Stimulated activated CD8-positive, alpha-beta memory T cell treated with anti-CD3 and anti-CD28 coated beads, Interleukin-7, amount 100 ng/mL, for 48 hours (primary cell): ENCODE measurements at regions not wholly inside any gene's neighbourhood (a gene's known extent, or its start where the extent isn't known, plus 50 kb on each side); places are given as distances from the start of the nearest gene placed in this dataset.
"Not testable (repeated sequence)": the region's sequence is repeated elsewhere in the genome, so short reads cannot be mapped to it uniquely, and the experiment has no call there.

Experiments
- DNase-seq, 2 donors: peaks; one replicate each; pipeline ENCODE4 v3.0.0-alpha.2; 2020; ENCODE audit warnings: low read depth in 1 of 2; ENCODE audit errors: extremely low read depth in 1 of 2

DNA sequence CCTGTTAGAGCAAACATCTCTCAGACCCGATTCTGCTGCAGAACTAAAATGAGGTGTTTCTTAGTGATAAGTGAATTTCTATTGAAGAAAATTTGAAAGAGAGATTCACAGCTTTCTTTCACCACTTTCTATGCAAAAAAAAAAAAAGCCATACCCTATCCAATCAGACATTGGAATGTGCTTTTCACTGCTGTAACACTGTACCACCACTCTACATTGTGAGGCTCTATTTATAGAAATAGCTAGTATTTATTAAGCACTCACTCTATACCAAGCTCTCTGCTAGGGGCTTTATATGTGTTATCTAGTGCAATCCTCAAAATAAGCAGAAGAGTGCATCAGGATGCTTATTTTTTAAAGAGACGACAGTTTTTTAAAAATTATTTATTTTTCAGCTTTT is 580.6 kb upstream of the VRK2 start:
- DNase-seq: no peak

DNA sequence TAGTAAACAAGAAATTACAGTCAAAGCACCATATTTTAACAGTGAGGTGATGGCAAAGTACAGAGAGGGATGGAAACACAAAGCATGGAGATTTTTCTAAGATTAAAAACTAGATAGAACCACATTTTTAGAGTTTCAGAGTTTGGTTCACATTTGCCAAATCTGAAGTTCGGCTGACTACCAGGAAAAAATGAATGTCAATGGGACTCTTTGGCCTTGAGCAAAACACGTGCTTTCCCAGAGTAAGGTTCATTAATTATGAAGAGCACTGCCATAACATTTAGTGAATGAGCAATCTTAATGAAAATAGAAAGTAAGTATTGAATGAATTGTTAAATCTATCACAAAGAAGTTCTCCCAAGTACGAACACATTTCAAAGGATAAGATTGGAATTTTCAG is 571.2 kb upstream of the VRK2 start:
- no peak for DNase-seq

- DNase-seq: no peak
Measured at GRCh38 chr2:57479981-57480380, 566.6 kb upstream of the VRK2 start.

- no peak for DNase-seq
Measured at GRCh38 chr2:57488061-57488460, 558.5 kb upstream of the VRK2 start.

DNA sequence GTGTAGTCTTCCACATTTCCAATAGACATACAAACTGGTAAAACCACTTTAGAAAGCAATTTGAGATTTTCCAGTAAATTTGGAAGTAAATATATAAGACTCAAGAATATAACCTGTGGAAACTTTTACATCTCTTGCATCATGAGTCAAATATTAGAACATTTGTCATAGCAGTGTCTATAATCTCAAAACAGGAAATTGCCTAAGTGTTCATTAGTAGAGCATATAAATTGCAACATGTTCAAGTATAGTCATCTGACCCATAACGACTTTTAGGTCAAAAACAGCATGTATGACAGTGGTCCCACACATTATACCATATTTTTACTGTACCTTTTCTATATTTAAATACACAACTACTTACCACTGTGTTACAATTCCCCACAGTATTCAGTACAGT is 555.9 kb upstream of the VRK2 start:
- no peak for DNase-seq

DNA sequence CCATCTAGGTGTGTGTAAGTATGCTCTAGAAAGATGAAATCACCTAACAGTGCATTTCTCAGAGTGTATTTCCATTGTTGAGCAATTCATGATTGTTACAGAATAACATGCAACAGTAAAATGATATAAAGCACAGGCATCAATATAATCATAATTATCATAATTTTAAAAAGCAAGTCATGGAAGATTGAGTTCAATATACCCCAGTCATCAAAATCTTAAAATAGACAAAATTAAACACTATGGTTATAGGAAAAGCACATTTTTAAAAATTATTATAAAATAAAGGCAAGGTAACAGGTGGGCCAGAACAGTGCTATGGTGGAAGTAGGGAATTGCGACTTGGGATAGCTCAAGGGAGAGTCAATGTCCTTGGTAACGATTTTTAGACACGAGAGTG is 555.4 kb upstream of the VRK2 start:
- no peak for DNase-seq

DNA sequence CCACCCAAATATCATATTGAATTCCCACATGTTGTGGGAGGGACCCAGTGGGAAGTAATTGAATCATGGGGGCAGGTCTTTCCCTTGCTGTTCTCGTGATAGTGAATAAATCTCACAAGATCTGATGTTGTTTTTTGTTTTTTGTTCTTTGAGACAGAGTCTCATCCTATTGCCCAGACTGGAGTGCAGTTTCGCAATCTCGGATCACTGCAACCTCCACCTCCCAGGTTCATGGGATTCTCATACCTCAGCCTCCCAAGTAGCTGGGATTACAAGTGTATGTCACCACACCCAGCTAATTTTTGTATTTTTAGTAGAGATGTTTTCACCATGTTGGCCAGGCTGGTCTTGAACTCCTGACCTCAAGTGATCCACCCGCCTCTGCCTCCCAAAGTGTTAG is 552.6 kb upstream of the VRK2 start:
- not testable (repeated sequence) for DNase-seq

DNA sequence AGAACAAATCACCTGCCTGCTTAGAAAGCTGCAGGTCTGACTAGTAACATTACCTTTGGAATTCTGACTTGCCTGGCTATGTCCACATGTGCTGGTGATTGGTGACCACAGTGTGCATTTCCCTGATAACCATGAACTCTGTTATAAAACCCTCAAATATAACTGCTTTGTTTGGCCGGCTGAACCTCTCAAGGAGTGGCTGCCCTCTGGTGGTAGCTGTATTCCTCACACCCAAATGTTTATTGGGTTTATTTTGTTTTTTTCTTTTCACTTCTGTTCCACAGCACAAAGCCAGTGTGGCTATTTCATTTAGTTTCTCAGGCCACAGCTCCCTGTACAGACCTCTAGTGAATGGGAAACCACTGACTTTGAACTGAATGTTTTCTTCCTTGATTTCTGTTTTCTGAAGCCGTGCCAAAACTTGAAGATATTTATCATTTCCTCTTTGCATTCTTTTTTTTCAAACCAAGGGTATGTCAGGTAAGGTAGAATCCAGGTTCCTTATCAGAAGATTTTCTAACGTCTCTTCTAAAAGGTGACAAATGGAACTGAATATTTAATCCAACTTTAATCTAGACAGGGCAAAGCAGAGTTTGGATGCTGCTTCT is 549.0 kb upstream of the VRK2 start:
- peak in 1 of 2 donors; percentile 14 for DNase-seq

DNA sequence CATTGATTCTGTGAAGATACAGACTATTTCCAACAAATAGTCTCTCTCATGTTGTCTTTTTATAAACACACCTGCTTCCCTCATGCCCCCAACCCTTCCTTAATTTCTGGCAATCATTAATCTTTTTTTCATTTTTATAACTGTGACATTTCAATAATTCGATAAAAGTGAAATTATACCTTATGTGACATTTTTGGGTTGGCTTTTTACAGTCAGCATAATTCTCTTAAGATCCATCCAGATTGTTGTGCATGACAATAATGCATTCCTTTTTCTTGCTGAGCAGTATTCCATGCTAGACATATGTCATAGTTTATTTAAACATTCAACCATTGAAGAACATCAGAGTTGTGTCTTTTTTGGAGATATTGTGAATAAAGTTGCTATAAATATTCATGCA is 541.8 kb upstream of the VRK2 start:
- no peak for DNase-seq

- DNase-seq: no peak
Measured at GRCh38 chr2:57509189-57509588, 537.4 kb upstream of the VRK2 start.

DNA sequence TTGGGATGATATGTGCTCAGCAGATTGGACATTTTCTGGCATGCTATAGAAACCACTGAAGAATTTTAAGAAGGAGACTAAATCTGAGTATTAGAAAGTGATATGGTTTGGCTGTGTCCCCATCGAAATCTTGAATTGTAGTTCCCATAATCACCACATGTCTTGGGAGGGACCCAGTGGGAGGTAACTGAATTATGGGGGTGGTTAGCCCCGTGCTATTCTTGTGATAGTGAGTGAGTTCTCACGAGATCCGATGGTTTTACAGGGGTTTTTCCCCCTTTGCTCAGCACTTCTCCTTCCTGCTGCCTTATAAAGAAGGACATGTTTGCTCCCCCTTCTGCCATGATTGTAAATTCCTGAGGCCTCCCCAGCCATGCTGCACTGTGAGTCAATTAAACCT is 535.9 kb upstream of the VRK2 start:
- no peak for DNase-seq

- DNase-seq: no peak
Measured at GRCh38 chr2:57515366-57515765, 531.2 kb upstream of the VRK2 start.

GRCh38 chr2:57516698-57517340 is 529.8 kb upstream of the VRK2 start:
- no peak for DNase-seq

GRCh38 chr2:57523304-57523703 is 523.3 kb upstream of the VRK2 start:
- DNase-seq: no peak

DNA sequence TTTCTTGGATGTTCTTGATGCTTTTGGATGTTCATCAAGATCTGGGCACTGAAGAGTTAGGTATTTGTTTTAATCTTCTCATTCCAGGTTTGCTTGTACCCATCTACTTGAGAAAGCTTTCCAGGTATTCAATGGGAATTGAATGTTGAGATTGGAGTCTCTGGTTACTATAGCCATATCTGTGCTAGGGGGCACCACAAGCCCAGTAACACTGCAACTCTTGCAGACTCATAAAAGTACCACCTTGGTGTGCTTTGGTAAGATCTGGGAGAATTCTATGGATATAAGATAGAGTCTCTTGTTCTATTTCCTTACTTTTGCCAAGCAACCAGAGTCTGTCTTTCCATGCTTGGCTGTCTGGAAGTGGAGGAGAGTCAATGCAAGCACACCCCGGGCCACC is 518.9 kb upstream of the VRK2 start:
- no peak for DNase-seq

DNA sequence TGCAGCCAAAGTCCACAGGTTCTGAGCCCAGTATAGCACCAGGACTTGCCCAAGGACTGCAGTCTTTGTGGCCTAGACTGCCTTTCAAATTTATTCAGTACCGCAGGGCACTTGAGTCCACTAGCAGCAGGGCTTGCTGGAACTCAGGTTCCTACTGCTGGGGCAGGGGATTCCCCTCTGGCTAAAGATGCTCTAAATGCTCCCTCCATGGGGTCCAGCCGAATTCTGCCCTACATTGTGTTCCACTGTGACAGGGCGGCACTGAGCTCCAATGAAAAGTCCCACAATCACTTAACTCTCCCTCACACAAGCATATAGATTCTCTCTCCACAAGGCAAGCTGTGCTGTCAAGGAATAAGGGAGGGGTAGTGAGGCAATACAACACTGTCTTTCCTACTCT is 518.1 kb upstream of the VRK2 start:
- no peak for DNase-seq

DNA sequence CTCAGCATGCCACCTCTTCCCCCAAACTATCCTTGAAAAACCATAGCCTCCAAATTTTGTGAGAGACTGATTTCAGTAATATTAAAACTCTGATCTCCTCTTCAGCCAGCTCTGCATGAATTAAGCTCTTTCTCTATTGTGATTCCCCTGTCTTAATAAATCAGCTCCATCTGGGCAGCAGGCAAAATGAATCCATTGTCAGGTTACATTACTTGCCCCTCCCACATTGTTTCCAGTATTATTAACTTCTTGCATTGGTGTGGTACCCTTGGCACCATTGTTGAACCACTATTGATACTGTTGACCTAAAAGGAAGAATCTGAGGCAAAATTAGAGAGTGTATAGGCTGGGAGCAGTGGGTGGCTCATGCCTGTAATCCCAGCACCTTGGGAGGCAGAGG is 512.2 kb upstream of the VRK2 start:
- DNase-seq: no peak

GRCh38 chr2:57536535-57537231 is 509.9 kb upstream of the VRK2 start:
- DNase-seq: no peak

DNA sequence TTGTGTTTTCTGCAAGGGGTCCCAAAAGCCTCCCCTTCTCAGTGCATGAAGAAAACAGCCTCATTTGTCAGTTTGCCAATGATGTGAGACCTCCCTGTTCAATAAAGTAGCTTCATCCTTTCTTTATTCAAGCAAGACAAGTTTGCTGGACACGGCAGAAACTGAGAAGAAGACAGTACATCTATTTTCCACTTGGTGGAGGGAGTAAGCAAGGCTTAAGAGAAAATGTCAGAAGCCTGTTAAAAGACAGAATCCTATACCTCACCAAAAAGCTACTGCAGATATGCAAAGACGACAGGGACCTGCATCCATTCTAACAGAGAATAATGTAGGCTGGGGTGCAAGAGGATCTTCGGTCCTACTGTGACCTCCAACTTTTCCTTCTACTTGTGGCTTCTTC is 506.8 kb upstream of the VRK2 start:
- DNase-seq: no peak

- no peak for DNase-seq
Measured at GRCh38 chr2:57542081-57542480, 504.5 kb upstream of the VRK2 start.

GRCh38 chr2:57543211-57543610 is 503.4 kb upstream of the VRK2 start:
- DNase-seq: no peak

- DNase-seq: no peak
Measured at GRCh38 chr2:57544624-57545023, 502.0 kb upstream of the VRK2 start.
